ENCODE measurements at regions not wholly inside any gene's neighbourhood (a gene's known extent, or its start where the extent isn't known, plus 50 kb on each side); places are given as distances from the start of the nearest gene placed in this dataset.

GRCh38 chr11:112831969-112832766, 129.1 kb upstream of the NCAM1 start:
- TF ChIP-seq CTCF (conservative IDR thresholded peaks at IDR 0.05 in 1 of 2, IDR thresholded peaks at IDR 0.05 in 1 of 2; ENCODE audit: extremely low read depth in 1 of 2, insufficient read depth in 1 of 2, low read depth in 1 of 2, low read length in 2 of 2): no peak
- no peak for TF ChIP-seq EZH2 (IDR thresholded peaks at IDR 0.05; ENCODE audit: borderline replicate concordance, low read length)
